ENCODE measurements at regions not wholly inside any gene's neighbourhood (a gene's known extent, or its start where the extent isn't known, plus 50 kb on each side); places are given as distances from the start of the nearest gene placed in this dataset.

DNA sequence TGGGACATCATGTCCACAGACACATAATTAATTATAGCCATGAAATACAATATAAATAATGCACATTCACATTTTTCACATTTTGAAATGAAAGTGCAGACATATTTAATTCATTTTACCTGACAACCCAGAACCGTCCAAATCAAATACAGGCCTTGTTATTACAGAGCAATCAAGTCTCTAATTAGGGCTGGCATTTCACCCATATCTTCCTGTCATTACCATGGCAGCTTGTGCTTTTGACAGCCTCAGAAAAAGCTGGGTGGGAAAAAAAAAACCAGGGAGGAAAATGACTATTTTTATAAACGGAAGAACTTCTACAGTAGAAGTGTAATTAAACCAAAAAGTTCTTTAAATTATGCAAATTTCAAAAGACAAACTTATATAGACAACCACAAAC is 436.4 kb downstream of the FBXO15 start:
- TF ChIP-seq, protein P1, sequence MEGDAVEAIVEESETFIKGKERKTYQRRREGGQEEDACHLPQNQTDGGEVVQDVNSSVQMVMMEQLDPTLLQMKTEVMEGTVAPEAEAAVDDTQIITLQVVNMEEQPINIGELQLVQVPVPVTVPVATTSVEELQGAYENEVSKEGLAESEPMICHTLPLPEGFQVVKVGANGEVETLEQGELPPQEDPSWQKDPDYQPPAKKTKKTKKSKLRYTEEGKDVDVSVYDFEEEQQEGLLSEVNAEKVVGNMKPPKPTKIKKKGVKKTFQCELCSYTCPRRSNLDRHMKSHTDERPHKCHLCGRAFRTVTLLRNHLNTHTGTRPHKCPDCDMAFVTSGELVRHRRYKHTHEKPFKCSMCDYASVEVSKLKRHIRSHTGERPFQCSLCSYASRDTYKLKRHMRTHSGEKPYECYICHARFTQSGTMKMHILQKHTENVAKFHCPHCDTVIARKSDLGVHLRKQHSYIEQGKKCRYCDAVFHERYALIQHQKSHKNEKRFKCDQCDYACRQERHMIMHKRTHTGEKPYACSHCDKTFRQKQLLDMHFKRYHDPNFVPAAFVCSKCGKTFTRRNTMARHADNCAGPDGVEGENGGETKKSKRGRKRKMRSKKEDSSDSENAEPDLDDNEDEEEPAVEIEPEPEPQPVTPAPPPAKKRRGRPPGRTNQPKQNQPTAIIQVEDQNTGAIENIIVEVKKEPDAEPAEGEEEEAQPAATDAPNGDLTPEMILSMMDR (IDR thresholded peaks at IDR 0.05): no peak
- TF ChIP-seq POLR2A (IDR thresholded peaks at IDR 0.05): no peak

All from thyroid gland (tissue), 4 donors.